Fibroblast of the aortic adventitia (primary cell): ENCODE measurements at regions not wholly inside any gene's neighbourhood (a gene's known extent, or its start where the extent isn't known, plus 50 kb on each side); places are given as distances from the start of the nearest gene placed in this dataset.

Experiments used
- DNase-seq: peaks from one replicate; pipeline ENCODE4 v3.0.0-alpha.2; 2010; ENCODE audit warnings: low read depth
- H3K4me3 ChIP-seq: 2 replicates; pipeline ENCODE4 v1.5.1; 2011; ENCODE audit warnings: low read depth, mild to moderate bottlenecking, control low read depth, low read length, moderate library complexity
- TF ChIP-seq, protein P1 (sequence below): IDR thresholded peaks from 2 replicates; pipeline ENCODE4 v1.5.1; 2011; ENCODE audit warnings: mild to moderate bottlenecking, low read length, control low read depth, inconsistent platforms; ENCODE audit not compliant: insufficient read depth

DNA sequence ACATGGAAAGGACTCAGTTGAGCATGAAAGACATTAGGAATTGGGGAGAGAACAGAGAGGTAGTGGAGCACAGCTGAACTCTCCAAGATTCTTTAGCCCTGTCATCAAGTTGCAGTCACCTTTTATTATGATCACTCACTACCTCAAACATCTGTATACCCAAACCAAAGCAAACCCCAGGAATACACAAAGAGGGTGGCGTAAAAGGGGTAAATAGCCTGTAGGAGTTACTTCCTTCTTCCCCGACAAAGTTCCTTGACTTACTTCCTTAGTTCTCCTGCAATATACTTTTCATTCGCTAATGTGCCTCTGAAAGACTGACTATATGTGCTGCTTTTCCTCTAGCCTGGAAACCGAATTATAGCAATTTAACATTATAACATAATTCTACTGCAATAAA is 159.9 kb downstream of the SPRY1 start:
- DNase-seq, result no peak
- TF ChIP-seq, protein P1, sequence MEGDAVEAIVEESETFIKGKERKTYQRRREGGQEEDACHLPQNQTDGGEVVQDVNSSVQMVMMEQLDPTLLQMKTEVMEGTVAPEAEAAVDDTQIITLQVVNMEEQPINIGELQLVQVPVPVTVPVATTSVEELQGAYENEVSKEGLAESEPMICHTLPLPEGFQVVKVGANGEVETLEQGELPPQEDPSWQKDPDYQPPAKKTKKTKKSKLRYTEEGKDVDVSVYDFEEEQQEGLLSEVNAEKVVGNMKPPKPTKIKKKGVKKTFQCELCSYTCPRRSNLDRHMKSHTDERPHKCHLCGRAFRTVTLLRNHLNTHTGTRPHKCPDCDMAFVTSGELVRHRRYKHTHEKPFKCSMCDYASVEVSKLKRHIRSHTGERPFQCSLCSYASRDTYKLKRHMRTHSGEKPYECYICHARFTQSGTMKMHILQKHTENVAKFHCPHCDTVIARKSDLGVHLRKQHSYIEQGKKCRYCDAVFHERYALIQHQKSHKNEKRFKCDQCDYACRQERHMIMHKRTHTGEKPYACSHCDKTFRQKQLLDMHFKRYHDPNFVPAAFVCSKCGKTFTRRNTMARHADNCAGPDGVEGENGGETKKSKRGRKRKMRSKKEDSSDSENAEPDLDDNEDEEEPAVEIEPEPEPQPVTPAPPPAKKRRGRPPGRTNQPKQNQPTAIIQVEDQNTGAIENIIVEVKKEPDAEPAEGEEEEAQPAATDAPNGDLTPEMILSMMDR, result no peak
- H3K4me3 ChIP-seq, result no peak overlapping the region

DNA sequence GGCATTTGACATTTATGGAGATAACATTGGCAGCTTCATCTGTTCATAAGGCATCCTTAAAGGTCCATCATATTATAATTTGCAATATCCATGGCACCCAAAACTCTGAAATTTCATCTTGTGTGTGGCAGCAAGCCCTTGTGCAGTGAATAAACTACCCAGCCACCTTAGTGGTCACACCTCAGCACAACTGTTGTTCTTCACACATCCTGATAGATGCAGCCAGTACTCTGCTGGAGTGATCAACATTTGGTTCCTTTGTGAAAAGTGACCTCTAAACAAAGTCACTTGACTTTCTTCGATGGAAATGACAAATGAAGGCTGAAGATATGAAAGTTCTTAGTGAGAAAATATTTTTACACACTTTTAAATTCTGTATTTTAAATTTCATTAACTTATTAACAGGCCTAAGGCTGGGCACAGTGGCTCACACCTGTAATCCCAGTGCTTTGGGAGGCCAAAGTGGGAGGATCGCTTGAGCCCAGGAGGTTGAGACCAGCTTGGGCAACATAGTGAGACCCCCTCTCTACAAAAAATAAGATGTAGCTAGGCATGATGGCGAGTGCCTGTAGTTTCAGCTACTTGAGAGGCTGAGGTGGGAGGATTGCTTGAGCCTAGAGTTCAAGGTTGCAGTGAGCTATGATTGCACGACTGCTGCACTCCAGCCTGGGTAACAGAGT is 161.4 kb downstream of the SPRY1 start:
- DNase-seq, result no peak
- TF ChIP-seq, protein P1, result no peak
- no peak overlapping the region for H3K4me3 ChIP-seq

- TF ChIP-seq, protein P1, result no peak
- no peak overlapping the region for H3K4me3 ChIP-seq
Measured at GRCh38 chr4:123558865-123559264, 162.3 kb downstream of the SPRY1 start.

DNA sequence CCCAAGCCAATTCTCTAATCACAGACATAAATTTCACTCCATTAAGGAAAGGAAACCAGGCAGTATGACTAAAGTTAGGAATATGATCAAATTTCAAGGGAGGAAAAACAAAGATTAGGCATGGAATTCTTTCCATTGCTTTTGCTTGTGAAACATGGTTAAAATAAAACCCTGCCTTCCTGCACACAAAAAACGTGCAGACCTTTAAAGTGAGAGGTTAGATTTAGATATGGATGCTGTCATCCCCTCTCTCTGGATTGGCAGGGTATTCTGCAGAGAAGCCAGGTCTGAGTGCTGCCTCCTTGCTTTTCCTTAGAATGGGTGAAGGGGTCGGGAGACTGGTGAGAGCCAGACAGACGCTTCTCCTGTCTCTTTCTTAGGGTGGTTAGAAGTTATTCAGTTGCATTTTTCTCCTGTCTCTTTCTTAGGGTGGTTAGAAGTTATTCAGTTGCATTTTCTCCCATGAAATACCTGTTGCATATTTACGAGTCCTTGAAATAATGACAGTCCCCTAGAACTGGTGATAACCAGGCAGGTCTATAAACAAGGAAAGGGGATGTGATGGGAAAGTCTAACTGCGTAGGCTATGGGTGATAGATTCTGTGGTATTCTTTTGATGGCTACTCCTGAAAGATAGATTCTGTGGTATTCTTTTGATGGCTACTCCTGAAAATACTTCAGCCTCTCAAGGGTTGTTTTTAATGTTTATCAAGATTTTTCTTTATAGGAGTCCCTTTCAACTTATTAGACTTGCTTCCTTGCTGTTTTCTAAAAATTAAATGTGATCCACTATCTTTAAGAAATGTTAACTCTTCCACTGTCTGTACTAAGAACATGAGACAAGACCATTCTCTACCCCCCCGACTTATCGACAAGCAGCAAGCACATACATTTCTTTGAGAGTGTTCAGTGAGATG is 163.6 kb downstream of the SPRY1 start:
- peak; percentile 77 for DNase-seq
- no peak overlapping the region for H3K4me3 ChIP-seq
- TF ChIP-seq, protein P1, result peak; percentile 6

More at GRCh38 chr4:123558865-123559264, 162.3 kb downstream of the SPRY1 start:
- no peak for DNase-seq

GRCh38 chr4:123561525-123561924 is 164.9 kb downstream of the SPRY1 start:
- TF ChIP-seq, protein P1, result no peak
- DNase-seq, result no peak
- H3K4me3 ChIP-seq, result no peak overlapping the region

- DNase-seq, result peak; percentile 68
- TF ChIP-seq, protein P1, result no peak
- H3K4me3 ChIP-seq, result no peak overlapping the region
Measured at GRCh38 chr4:123562994-123563750, 166.6 kb downstream of the SPRY1 start.
